PC-9 (cell line): ENCODE measurements at regions not wholly inside any gene's neighbourhood (a gene's known extent, or its start where the extent isn't known, plus 50 kb on each side); places are given as distances from the start of the nearest gene placed in this dataset.

Experiments used
- BruUV-seq: library from RNA; stranded (reverse); fragments of 400-500 nt; replicated peaks from 2 replicates; lab custom pipeline; 2021; lab: Mats Ljungman, UMichigan
- CTCF ChIA-PET: fragments of 300-600 bp; sonication (Branson Sonifier 250); formaldehyde crosslinking; loops from one replicate; lab custom pipeline; 2022; ENCODE audit warnings: antibody characterized with exemption; lab: Charles Lee
- POLR2A ChIA-PET: fragments of 300-600 bp; sonication (Branson Sonifier 250); formaldehyde crosslinking; loops from one replicate; lab custom pipeline; 2022; ENCODE audit warnings: antibody characterized with exemption; ENCODE audit not compliant: unreplicated experiment; lab: Charles Lee
- DNase-seq, 2 experiments: peaks; one replicate each; pipeline versions ENCODE4 v3.0.0 to v3.0.0-alpha.2; 2015 to 2022; ENCODE audit warnings: mixed read lengths in 1 of 2
- H2AFZ ChIP-seq: fragments of 200-600 bp; sonication (generic); 2 replicates; pipeline ENCODE4 v1.8.1; 2017; ENCODE audit warnings: antibody characterized with exemption
- H3F3A ChIP-seq: fragments of 200-600 bp; sonication (generic); 2 replicates; pipeline ENCODE4 v1.8.1; 2017; ENCODE audit warnings: antibody characterized with exemption, mild to moderate bottlenecking, low read depth; ENCODE audit not compliant: insufficient read depth
- H3K27ac ChIP-seq: fragments of 200-600 bp; sonication (generic); 2 replicates; pipeline ENCODE4 v1.6.1; 2016; ENCODE audit warnings: mixed run types
- H3K27me3 ChIP-seq: fragments of 200-600 bp; sonication (generic); 2 replicates; pipeline ENCODE4 v1.6.1; 2016; ENCODE audit warnings: low read depth, mixed run types; ENCODE audit not compliant: insufficient read depth
- H3K36me3 ChIP-seq: fragments of 200-600 bp; sonication (generic); 2 replicates; pipeline ENCODE4 v1.6.1; 2016; ENCODE audit warnings: low read depth, mixed run types
- H3K4me1 ChIP-seq: fragments of 200-600 bp; sonication (generic); replicated peaks from 2 replicates; pipeline ENCODE4 v1.6.1; 2016; ENCODE audit warnings: mixed run types; ENCODE audit not compliant: insufficient read depth
- H3K4me2 ChIP-seq: fragments of 200-600 bp; sonication (generic); 2 replicates; pipeline ENCODE4 v1.6.1; 2017; ENCODE audit warnings: mixed run types
- H3K4me3 ChIP-seq: fragments of 200-600 bp; sonication (generic); 2 replicates; pipeline ENCODE4 v1.6.1; 2016; ENCODE audit warnings: mixed run types
- H3K79me2 ChIP-seq: fragments of 200-600 bp; sonication (generic); 2 replicates; pipeline ENCODE4 v1.6.1; 2017; ENCODE audit warnings: low read depth, mixed run types
- H3K9me2 ChIP-seq: fragments of 200-600 bp; sonication (generic); 2 replicates; pipeline ENCODE4 v1.8.1; 2017; ENCODE audit warnings: mild to moderate bottlenecking; ENCODE audit not compliant: insufficient read depth
- H3K9me3 ChIP-seq: fragments of 200-600 bp; sonication (generic); 2 replicates; pipeline ENCODE4 v1.8.1; 2016; ENCODE audit warnings: low read depth; ENCODE audit not compliant: insufficient read depth
- H4K20me1 ChIP-seq: fragments of 200-600 bp; sonication (generic); 2 replicates; pipeline ENCODE4 v1.8.1; 2017; ENCODE audit not compliant: insufficient read depth
- EZH2 ChIP-seq: fragments of 200-600 bp; sonication (generic); IDR thresholded peaks from 2 replicates; pipeline ENCODE4 v1.8.0; 2017; ENCODE audit warnings: antibody characterized with exemption, low read depth
- intact Hi-C: fragments of 100-400 bp; cut with micrococcal nuclease; formaldehyde crosslinking; loops from one replicate; pipeline ENCODE4 v1.10.0; 2022; ENCODE audit not compliant: unreplicated experiment
- TF ChIP-seq, protein P1 (sequence below): fragments of 200-600 bp; sonication (generic); conservative IDR thresholded peaks from 2 replicates; pipeline ENCODE4 v1.6.1; 2017; ENCODE audit warnings: mixed run types, antibody characterized with exemption, mild to moderate bottlenecking, moderate library complexity

DNA sequence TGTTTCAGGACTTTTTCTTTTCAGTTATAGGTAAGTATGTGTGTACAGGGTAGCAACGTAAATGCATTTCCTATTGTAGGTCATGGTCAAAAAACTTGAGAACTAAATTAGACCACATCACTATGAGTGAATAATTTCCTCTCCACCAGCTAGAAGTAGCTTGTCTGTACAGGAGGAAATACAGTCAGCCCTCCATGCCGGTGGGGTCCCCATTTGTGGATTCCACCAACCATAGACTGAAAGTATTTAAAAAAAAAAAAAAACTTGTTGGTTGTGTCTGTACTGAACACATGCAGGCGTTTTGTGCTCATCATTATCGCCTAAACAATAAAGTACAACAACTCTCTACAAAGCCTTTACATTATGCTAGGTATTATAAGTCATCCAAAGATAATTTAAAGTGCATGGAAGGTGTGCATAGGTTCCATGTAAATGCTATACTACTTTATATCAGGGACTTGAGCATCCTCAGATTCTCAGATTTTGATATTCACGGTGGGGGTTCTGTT is 94.2 kb upstream of the NDUFV2 start:
- no TSS peak for BruUV-seq
- Histone ChIP-seq H3K27ac (no peak overlapping the region), H3F3A (no peaks in the 10 kb centered on the region), H3K4me3 (no peak overlapping the region), H3K9me3 (no peaks in the 10 kb centered on the region), H3K9me2 (no peaks in the 10 kb centered on the region), H3K4me2 (no peak overlapping the region), H3K27me3 (no peaks in the 10 kb centered on the region), H3K4me1 (no peaks in the 10 kb centered on the region), H3K36me3 (no peaks in the 10 kb centered on the region), H4K20me1 (no peaks in the 10 kb centered on the region), H2AFZ (no peak overlapping the region), H3K79me2 (no peaks in the 10 kb centered on the region)
- DNase-seq = no peak
- POLR2A ChIA-PET = no interaction called here
- TF ChIP-seq, protein P1, sequence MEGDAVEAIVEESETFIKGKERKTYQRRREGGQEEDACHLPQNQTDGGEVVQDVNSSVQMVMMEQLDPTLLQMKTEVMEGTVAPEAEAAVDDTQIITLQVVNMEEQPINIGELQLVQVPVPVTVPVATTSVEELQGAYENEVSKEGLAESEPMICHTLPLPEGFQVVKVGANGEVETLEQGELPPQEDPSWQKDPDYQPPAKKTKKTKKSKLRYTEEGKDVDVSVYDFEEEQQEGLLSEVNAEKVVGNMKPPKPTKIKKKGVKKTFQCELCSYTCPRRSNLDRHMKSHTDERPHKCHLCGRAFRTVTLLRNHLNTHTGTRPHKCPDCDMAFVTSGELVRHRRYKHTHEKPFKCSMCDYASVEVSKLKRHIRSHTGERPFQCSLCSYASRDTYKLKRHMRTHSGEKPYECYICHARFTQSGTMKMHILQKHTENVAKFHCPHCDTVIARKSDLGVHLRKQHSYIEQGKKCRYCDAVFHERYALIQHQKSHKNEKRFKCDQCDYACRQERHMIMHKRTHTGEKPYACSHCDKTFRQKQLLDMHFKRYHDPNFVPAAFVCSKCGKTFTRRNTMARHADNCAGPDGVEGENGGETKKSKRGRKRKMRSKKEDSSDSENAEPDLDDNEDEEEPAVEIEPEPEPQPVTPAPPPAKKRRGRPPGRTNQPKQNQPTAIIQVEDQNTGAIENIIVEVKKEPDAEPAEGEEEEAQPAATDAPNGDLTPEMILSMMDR = no peak
- TF ChIP-seq EZH2 = no peak
- intact Hi-C loops = no loop called here
- CTCF ChIA-PET = no interaction called here

GRCh38 chr18:9008709-9009635 is 93.5 kb upstream of the NDUFV2 start:
- intact Hi-C loops = no loop called here
- Histone ChIP-seq H3K27me3 (no peaks in the 10 kb centered on the region), H3K9me2 (no peaks in the 10 kb centered on the region), H3K36me3 (no peaks in the 10 kb centered on the region), H3K4me2 (no peak overlapping the region), H3F3A (no peaks in the 10 kb centered on the region), H3K9me3 (no peaks in the 10 kb centered on the region), H3K4me3 (no peak overlapping the region), H3K27ac (no peak overlapping the region), H3K4me1 (no peaks in the 10 kb centered on the region), H2AFZ (no peak overlapping the region), H3K79me2 (no peaks in the 10 kb centered on the region), H4K20me1 (no peaks in the 10 kb centered on the region)
- CTCF ChIA-PET = no interaction called here
- no peak for TF ChIP-seq EZH2
- TF ChIP-seq, protein P1 = no peak
- POLR2A ChIA-PET = no interaction called here
- DNase-seq = no peak
- no TSS peak for BruUV-seq

GRCh38 chr18:9009703-9010488 is 92.6 kb upstream of the NDUFV2 start:
- DNase-seq = no peak
- Histone ChIP-seq H3K27ac (no peak overlapping the region), H3K9me3 (no peaks in the 10 kb centered on the region), H3F3A (no peaks in the 10 kb centered on the region), H3K4me3 (no peak overlapping the region), H3K36me3 (no peaks in the 10 kb centered on the region), H3K4me2 (no peak overlapping the region), H3K27me3 (no peaks in the 10 kb centered on the region), H3K79me2 (no peaks in the 10 kb centered on the region), H3K9me2 (no peaks in the 10 kb centered on the region), H4K20me1 (no peaks in the 10 kb centered on the region), H2AFZ (no peak overlapping the region), H3K4me1 (no peaks in the 10 kb centered on the region)
- TF ChIP-seq, protein P1 = no peak
- TF ChIP-seq EZH2 = no peak
- ChIA-PET CTCF (no interaction called here), POLR2A (no interaction called here)
- BruUV-seq = no TSS peak
- intact Hi-C loops = no loop called here
